CD4-positive, alpha-beta T cell treated with Interleukin-2 at 100 ng/mL for 4 hours (primary cell): ENCODE measurements at regions not wholly inside any gene's neighbourhood (a gene's known extent, or its start where the extent isn't known, plus 50 kb on each side); places are given as distances from the start of the nearest gene placed in this dataset.

Source experiments
- DNase-seq: peaks from one replicate; pipeline ENCODE4 v3.0.0-alpha.2; 2020; ENCODE audit warnings: low spot score

GRCh38 chr4:3343358-3343757 is 50.5 kb downstream of the RGS12 start:
- no peak for DNase-seq

- DNase-seq = no peak
Measured at GRCh38 chr4:3344104-3344503, 51.3 kb downstream of the RGS12 start.

- no peak for DNase-seq
Measured at GRCh38 chr4:3344596-3344995, 51.8 kb downstream of the RGS12 start.

GRCh38 chr4:3345384-3345783 is 52.6 kb downstream of the RGS12 start:
- DNase-seq = no peak

GRCh38 chr4:3346146-3346545 is 53.3 kb downstream of the RGS12 start:
- DNase-seq = peak; percentile 61

- no peak for DNase-seq
Measured at GRCh38 chr4:3347871-3348270, 55.0 kb downstream of the RGS12 start.

- DNase-seq = no peak
Measured at GRCh38 chr4:3348621-3349020, 55.8 kb downstream of the RGS12 start.

GRCh38 chr4:3349116-3349515 is 56.3 kb downstream of the RGS12 start:
- no peak for DNase-seq

- DNase-seq = no peak
Measured at GRCh38 chr4:3351997-3352396, 59.2 kb downstream of the RGS12 start.

GRCh38 chr4:3352505-3352904 is 59.7 kb downstream of the RGS12 start:
- DNase-seq = no peak

- no peak for DNase-seq
Measured at GRCh38 chr4:3352941-3353594, 60.2 kb downstream of the RGS12 start.

GRCh38 chr4:3353752-3354454 is 61.1 kb downstream of the RGS12 start:
- DNase-seq = no peak

- DNase-seq = no peak
Measured at GRCh38 chr4:3354455-3354811, 61.6 kb downstream of the RGS12 start.

GRCh38 chr4:3355266-3355748 is 62.5 kb downstream of the RGS12 start:
- DNase-seq = no peak

- DNase-seq = no peak
Measured at GRCh38 chr4:3358656-3359055, 65.8 kb downstream of the RGS12 start.

- no peak for DNase-seq
Measured at GRCh38 chr4:3360777-3361176, 68.0 kb downstream of the RGS12 start.

GRCh38 chr4:3361406-3361805 is 68.6 kb downstream of the RGS12 start:
- no peak for DNase-seq

GRCh38 chr4:3361896-3362295 is 69.1 kb downstream of the RGS12 start:
- no peak for DNase-seq

GRCh38 chr4:3362431-3363287 is 69.8 kb downstream of the RGS12 start:
- no peak for DNase-seq

- no peak for DNase-seq
Measured at GRCh38 chr4:3363411-3364141, 70.8 kb downstream of the RGS12 start.

- DNase-seq = no peak
Measured at GRCh38 chr4:3364199-3364598, 71.4 kb downstream of the RGS12 start.

GRCh38 chr4:3364634-3365314 is 72.0 kb downstream of the RGS12 start:
- DNase-seq = no peak
